Frontal cortex (tissue), 3 donors: ENCODE measurements at regions not wholly inside any gene's neighbourhood (a gene's known extent, or its start where the extent isn't known, plus 50 kb on each side); places are given as distances from the start of the nearest gene placed in this dataset.

Experiments
- DNase-seq, 2 donors: peaks; one replicate each; pipeline ENCODE4 v3.0.0; 2012; ENCODE audit warnings: low spot score in 2 of 2
- FAIRE-seq: peaks from 2 replicates; lab custom pipeline; 2012; peaks lifted over from hg19 to GRCh38; lab: Jason Lieb, UNC
- donor health status: control.
- donor health status: control.
- donor health status: control.

DNA sequence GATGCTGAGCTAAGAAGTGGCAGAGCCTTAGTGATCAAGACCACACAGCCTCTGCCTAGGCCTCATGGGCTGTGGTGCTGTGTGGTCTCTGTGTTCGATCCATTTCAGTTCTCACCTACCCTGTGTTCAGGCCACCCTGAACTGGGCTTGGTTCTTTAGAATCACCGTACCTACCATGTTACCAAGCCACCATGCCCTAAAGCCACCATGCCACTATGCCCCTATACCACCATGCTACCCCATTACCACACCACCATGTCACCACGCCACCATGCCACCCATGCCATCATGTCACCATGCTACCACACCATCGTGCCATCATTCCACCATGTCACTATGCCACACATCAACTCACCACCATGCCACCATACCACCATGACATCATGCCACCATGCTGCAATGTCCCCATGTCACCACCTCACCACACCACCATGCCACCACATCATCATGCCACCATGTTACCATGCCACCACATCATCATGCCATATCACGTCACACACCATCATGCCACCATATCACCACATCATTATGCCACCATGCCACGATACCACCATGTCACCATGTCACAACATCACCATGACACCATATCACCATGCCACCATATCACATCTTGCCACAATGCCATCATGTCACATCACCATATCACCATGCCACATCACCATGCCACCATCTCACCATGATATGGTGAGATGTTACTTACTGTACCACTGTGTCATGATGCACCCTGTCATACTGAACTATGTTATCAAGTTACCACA lies 191.0 kb upstream of the ARL4C start:
- DNase-seq, result no peak
- FAIRE-seq, result no peak

DNA sequence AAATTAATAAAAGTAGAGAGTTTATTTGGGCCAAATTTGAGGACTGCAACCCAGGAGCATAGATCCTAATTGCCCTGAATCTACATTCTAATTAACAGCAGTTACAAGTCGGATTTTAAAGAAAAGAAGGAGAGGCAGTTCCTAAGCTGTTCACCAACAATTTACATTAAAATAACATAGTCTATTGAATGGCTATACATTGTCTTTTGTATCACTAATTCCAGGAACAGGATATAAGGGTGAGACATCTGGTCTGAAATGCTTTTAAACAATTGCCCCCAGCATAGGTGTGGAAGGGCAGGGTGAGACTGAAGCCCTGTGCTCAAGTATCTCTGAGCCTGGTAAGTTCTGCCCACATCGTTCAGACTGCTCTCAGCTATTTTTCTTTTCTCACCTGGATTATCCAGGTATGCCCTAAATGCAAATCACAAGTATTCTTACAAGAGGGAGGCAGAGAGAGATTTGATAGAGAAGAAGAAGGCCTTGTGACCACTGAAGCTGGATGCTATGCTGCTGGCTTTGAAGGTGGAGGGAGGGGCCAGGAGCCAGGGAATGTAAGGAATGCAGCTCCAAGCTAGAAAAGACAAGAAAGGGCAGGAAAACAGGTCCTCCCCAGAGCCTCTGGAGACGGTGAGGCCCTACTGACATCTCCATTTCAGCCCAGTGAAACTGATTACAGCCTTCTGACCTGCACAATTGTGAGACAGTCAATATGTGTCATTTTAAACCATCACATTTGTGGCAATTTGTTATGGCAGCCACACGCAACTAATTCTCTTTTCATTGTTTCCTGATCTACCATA lies 189.4 kb upstream of the ARL4C start:
- FAIRE-seq (no peak), DNase-seq (no peak)

DNA sequence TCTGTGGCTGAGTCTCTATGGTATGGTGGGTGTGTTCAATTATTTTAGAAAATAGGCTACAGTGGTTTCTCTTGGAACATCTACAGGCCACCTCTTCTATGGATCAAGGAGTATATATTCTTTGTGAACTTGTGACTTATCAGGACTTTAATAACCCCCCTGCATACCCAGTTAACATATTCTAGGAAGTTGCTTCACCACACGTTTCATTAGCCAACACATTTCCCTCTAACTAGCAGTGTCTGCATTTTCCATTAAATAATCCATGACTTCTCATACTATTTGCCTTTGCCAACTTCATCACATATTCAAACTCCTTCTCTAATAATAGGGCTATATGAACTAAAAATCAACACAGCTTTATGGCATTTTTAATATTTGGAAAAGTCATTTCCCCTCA lies 187.6 kb upstream of the ARL4C start:
- FAIRE-seq, result no peak
- no peak for DNase-seq

DNA sequence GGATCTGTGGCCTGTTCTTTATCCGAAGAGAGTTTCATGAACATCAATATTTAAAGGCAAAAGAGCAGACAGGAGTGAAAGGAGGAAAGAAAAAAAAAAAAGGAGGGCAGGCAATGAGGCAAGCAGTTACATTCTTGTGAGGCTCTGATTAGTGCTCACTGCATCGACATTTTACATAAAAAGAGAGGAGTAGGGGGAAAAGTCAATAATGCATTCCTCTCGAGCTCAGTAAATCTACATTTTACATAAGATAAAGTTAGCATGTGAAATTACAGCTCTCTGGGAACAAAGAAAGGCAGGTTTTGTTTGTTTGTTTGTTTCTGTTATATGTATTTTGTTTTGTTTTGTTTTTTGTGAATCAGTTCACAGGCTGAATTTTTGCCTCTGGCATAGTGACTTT lies 187.1 kb upstream of the ARL4C start:
- DNase-seq, result no peak

DNA sequence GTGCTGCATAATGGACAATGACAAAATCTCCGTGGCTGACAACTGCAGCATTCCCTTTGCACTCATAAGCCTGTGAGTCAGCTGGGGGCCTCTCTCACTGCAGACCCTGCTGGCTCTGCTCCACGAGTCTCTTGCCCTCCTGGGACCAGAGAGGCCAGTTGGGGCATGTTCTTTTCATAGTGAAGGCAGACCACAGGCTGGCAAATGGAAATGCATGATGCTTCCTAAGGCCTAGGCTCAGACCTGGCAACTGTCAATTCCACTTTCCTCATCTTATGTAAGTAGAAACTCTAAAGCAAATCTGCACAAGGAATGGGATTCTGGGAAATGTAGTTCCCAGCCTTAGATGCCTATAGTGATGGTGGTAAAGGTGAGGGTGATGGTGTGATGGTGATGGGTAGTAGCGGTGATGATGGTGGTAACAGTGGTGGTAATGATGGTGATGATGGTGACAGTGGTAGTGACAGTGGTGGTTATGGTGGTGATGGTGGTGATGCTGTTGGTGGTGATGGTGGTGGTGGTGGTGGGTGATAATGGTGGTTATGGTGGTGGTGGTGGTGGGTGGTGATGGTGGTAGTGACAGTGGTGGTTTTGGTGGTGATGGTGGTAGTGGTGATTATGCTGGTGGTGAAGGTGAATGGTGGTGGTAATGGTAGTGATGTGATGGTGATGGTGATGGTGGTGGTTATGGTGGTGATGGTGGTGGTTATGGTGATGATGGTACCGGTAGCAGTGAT lies 185.8 kb upstream of the ARL4C start:
- no peak for FAIRE-seq
- DNase-seq, result no peak

More for the DNA sequence above, 187.1 kb upstream of the ARL4C start:
- FAIRE-seq, result no peak

DNA sequence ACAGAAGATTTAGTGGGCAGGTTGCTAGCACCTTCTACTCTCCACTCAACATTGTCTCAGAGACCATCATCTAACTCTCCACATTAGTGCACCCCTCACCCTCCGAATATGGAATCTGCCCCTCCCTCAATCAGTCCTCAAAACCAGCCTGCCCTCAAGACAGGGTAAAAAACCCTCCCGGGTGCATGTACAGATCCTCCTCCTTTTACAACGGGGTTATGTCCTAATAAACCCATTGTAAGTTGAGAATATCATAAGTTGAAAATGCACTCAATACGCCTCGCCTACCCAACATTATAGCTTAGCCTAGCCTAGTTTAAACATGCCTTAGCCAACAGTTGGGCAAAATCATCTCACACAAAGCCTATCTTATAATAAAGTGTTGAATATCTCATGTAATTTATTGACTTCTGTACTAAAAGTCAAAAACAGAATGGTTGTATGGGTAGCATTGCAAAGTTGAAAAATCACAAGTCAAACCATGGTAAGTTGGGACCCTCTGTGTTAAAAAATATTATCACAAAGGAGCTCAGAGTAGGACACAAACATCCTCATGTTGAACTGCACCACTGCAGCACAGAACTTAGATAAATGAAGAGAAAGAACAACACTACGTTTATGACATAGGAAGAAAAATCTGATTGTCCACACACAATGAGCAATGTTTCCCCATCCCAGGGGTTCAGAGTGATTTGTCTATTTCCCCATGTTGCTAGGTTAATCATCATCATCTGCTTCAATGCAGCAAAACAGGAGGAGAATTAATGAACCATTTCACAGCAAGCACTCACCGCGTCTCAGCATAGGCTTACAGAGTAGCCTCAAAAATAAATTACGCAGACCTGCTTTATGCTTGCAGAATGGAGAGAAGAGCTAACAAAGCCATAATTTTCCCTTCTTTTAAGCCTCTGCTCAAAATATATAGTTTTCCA lies 184.1 kb upstream of the ARL4C start:
- no peak for FAIRE-seq
- DNase-seq, result no peak

DNA sequence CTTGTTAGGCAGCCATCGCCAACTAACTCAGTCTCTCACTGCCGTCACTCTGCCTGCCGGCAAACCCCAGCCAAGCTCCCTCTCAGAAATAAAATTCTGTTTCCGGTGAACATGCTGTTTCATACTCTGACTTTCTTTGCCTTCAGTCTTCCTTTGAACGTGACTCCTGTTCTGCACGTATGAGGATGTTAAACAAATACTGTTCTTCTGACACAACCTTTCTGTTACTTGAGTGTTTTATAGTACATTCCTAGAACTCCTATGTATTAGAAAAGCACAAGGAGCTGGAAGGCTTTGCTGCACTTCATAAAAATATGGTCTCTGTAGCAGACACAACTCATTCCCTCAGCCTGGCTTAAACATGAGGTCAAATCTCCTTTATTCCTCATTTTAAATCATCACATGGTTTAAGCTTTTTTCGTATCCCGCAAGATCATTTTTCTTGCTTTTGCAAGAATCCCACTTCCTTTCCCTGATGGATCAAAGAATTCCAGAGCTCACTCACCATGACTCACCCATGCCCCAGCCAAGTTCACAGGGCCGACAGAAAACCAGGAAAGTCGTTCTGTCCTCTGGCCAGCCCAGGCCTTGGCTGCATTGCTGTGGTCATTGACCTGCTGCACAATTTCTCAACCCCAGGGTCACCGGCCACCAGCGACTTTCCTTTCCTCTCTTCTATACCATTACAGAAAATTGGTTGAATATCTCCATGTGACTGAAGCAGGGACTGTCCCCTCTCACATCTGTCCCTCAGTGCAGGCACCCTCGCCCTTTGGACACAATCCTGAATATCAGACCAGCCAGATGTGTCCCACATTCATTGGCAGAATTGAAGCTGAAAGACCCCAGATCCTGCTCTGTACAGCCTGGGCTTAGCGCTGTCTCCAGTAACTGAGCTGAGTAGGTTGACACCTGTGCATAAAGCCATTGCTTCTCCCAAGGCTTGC lies 183.1 kb upstream of the ARL4C start:
- FAIRE-seq (no peak), DNase-seq (no peak)

DNA sequence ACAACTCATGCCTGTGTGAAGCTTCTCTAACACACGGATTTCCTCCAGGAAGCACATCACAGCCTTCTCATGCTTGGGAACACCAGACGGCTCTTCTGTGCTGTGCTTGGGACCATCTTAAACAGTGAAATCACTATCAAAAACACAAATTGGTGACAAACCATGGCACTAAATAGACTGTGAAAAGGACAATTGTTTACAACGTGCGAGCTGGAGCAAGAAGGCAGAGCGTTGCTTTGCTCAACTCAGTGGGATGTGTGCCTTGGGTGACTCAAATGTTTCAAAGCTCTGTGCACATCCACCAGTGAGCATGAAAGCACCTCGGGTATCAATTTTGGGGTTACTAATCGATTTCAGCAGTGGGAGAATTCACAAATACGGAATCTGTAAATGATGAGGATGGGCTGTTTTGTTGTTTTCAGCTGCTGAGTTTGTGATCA lies 182.4 kb upstream of the ARL4C start:
- no peak for DNase-seq
- no peak for FAIRE-seq

DNA sequence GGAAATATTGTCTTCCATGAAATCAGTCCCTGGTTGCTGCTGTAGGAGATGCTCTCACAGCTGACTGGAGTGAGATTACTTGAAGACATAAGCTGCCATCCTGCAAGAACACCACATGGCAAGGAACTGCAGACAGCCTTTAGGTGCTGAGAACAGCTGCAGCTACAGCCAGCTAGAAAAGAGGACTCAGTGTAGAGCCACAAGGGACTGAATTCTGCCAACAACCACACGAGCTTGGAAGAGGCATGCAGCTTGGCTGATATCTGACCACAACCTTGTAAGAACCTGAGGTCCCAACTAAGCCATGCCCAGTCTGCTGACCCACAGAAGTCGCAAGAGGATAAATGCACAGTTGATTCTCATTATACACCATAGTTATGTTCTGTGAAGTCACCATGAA lies 181.8 kb upstream of the ARL4C start:
- FAIRE-seq, result no peak
- no peak for DNase-seq

DNA sequence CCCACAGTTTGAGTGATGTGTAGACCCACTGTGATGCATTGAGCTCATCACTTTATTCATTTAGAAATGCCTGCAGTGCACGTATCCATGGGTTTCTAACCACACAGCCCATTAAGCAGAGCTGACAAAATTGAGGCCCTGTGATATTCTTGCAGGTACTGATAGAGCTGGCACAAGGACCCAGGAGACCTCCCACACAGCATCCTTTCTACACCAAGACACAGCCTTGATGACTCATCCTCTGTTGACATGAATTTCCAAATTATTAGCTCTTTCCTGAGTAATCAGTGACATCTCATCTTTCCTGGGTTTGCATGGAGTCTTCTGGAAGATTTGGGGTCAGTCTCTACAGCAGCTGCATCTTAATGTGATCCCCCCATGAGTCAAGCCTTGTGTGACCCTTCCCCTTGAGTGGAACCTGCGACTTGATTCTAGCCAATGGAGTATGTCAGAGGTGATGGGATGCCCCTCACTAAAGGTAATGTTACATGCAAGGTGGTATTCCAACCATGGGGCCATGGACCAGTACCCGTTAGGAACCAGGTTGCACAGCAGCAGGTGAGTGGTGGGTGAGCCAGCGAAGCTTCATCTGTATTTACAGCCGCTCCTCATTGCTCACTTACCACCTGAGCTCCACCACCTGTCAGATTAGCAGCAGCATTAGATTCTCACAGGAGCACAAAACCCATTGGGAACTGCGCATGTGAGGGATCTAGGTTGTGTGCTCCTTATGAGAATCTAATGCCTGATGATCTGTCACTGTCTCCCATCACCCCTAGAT lies 181.1 kb upstream of the ARL4C start:
- DNase-seq (no peak), FAIRE-seq (no peak)

DNA sequence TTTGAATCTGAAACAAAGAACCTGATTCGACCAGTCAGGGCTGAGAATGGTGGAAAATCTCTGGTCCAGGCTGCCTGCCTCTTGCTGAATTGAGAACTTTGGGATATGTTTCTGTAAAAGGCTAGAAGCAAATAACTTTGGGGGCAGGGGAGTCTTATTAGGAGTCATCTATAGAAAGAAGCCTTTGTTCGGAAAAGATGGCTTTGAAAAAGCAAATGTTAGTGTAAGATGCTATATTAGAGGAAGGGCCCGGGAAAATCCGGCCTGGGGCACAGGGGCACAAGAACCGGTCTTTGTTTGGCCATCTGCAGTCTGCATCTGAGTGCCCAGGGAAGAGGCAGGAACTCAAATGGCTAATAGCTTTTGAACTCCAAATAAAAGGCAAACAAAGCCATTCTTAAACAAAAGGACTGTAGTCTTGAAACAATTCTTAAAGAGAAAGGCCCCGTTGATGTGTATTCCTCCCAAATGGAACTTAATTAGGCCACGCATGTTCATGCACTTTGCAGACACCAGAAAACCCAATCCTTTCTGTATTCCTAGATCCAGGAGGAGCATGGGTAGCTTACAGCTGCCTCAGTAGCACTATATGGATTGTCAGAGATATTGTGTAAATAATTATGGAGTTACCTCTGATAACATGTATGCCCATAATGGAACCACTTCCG lies 180.0 kb upstream of the ARL4C start:
- FAIRE-seq (no peak), DNase-seq (peak in 1 of 2 donors; percentile 4)

DNA sequence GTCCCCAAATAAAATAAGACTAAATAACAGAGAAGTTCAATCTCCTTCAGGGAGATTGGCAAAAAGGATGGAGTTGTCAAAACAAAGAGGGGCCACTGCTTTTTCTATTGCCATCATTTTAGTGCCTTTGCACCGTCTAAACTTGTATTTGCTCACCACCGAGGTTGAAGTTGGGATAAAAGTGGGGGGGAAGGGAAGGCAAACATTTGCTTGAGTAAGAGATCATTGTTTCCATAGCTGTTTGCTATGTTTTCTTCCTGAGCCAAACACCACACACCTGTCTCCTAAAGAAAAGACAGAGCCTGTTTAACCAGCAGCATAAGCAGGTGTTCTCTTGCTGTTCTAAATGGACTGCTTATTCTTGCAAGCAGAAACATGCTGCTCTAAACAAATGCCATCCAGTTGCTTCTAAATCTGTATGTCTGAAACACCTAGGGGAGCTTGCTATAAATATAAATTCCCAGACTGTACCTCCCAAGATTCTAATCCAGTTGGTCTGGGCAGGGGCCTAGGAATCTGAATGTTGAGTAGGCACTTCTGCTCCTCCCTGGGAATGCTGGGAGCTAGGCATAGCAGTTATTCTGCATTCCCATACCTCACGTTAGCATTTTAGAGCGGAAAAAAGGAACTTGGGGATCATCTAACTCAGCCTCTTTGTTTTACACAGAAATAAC lies 179.4 kb upstream of the ARL4C start:
- FAIRE-seq (no peak), DNase-seq (no peak)

DNA sequence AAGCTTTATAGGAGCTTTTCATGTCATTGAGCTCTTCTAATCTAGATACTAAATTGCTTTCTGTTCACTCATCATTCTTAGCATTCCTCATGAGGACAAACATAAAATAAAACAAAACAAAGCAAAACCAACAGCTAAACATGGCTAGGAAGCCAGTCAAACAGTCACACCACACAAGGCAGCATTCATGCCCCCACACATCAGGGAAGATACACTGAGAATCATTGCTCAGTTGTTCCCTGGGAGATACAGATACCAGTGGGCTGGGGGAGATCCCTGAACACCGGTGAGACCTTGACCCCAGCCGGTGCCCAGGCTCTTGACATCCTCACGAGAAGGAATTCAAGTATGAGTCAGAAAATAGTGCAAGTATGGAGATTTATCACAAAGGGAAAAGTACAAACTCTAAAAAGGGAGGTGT lies 177.9 kb upstream of the ARL4C start:
- FAIRE-seq, result no peak
- no peak for DNase-seq

DNA sequence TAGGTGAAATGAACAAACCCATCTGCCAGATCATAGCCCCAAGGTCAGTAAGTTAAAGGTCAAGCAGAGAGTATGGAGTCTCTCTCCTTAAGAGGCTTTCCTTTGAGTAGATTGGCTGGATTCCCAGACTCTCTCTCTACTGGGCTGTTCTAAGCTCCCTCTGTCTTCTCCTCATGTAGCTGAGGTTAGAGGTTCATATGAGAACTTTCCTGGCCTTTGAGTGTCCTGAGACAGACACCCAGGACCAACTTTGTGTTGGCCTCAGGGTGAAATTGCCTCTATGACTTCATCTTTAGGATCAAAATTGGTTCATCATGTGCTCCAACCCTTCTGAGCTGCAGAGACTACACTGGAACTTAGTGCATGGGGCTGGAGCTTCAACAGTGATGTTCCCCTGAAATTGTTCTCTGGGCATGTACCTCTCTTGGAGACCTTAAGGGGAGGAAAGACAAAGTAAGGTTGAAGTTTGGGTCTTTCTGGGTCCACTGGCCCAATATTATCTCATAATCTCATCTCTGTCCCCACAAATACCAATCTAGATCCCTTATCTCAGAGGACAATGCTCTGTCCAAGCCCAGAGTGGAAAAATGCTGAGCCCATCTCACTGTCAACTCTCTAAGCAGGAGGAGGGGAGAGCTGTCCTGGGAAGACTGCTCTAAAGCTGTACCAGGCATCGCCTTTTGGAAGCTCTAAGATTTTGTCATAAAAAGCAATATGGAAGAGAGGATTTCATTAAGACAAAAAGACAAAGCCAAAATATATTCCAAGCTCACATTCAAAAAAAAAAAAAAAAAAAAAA lies 177.3 kb upstream of the ARL4C start:
- FAIRE-seq (no peak), DNase-seq (no peak)

DNA sequence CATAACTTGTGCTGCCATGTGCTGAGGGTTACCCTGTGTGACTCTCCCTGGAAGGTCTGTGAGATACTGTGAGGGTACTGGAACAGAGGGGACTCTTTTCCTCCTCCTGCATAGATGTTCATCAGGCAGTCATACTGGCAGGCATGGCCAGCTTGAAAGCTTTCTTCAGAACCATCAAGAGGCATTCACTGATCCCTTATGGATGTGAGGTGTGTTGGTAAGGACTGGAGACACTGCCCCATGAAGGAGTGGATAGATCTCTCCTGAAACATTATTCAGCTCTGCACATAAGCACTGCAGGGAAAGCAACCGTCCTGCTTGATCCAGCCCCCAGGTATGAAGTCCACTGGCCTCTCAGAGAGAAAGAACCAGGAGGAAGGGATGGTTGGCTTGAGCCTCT lies 176.6 kb upstream of the ARL4C start:
- DNase-seq, result no peak
- no peak for FAIRE-seq
